22Rv1 (cell line): ENCODE measurements at regions not wholly inside any gene's neighbourhood (a gene's known extent, or its start where the extent isn't known, plus 50 kb on each side); places are given as distances from the start of the nearest gene placed in this dataset.

Experiments used
- ZFX ChIP-seq: fragments of 450-650 bp; IDR thresholded peaks from 2 replicates; pipeline ENCODE4 v1.6.1; 2017; ENCODE audit warnings: antibody characterized with exemption, borderline replicate concordance
- TF ChIP-seq, protein P1 (sequence below): fragments of 450-650 bp; IDR thresholded peaks from 2 replicates; pipeline ENCODE4 v1.5.1; 2017; ENCODE audit warnings: mild to moderate bottlenecking

DNA sequence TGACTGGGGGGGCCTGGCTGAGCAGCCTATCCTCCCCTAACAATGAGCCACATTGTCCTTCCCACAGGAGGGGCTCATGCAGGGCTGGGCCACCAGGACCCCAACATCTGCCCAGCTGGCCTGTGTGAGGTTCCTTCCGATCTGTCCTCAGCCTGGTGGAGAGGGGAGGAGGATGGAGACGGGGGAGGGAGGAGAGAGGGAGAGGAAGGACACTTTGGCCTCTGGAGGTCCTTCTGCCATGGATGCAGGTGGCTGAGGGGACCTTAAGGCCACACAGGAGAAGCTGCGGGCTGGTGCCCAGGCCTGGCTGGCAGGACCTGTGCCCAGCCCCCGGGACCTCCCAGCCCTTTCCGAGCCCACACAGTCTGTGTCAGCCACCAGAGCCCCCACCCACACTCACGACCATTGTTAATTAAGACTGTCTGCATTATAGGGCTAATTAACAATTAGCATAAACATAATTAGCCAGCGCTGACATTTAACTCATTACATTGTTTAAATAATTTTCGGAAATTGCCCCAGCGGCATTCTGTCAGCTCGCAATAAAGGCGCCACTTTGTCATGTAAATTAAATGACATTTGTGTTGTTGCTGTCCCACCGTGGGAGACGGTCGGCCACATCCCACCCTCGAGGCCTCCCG is 53.0 kb upstream of the NKX1-1 start:
- TF ChIP-seq, protein P1, sequence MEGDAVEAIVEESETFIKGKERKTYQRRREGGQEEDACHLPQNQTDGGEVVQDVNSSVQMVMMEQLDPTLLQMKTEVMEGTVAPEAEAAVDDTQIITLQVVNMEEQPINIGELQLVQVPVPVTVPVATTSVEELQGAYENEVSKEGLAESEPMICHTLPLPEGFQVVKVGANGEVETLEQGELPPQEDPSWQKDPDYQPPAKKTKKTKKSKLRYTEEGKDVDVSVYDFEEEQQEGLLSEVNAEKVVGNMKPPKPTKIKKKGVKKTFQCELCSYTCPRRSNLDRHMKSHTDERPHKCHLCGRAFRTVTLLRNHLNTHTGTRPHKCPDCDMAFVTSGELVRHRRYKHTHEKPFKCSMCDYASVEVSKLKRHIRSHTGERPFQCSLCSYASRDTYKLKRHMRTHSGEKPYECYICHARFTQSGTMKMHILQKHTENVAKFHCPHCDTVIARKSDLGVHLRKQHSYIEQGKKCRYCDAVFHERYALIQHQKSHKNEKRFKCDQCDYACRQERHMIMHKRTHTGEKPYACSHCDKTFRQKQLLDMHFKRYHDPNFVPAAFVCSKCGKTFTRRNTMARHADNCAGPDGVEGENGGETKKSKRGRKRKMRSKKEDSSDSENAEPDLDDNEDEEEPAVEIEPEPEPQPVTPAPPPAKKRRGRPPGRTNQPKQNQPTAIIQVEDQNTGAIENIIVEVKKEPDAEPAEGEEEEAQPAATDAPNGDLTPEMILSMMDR: no peak
- no peak for TF ChIP-seq ZFX
